Esophagus squamous epithelium (tissue), 4 donors: ENCODE measurements at regions not wholly inside any gene's neighbourhood (a gene's known extent, or its start where the extent isn't known, plus 50 kb on each side); places are given as distances from the start of the nearest gene placed in this dataset.

Source experiments
- CTCF ChIP-seq, 6 experiments: fragments of 450-650 bp in 4 of 6; fragments of 200-600 bp in 2 of 6; sonication (generic) in 2 of 6; IDR thresholded peaks; one replicate each; pipeline ENCODE4 v1.5.1; 2016 to 2019; ENCODE audit warnings: antibody characterized with exemption in 6 of 6, mild to moderate bottlenecking in 4 of 6, moderate library complexity in 4 of 6
- POLR2A ChIP-seq, 4 donors: fragments of 450-650 bp; IDR thresholded peaks; one replicate each; pipeline ENCODE4 v1.6.1; 2017; ENCODE audit warnings: antibody characterized with exemption in 4 of 4, mild to moderate bottlenecking in 4 of 4, moderate library complexity in 3 of 4

GRCh38 chr5:5645891-5646290 is 223.4 kb downstream of the ICE1 start:
- no peak for TF ChIP-seq CTCF (IDR thresholded peaks at IDR 0.05)
- TF ChIP-seq POLR2A (IDR thresholded peaks at IDR 0.05): no peak
